GM12891 (cell line): ENCODE measurements at regions not wholly inside any gene's neighbourhood (a gene's known extent, or its start where the extent isn't known, plus 50 kb on each side); places are given as distances from the start of the nearest gene placed in this dataset.

Experiments
- PAX5 ChIP-seq: IDR thresholded peaks from 2 replicates; pipeline ENCODE4 v1.6.1; 2011; ENCODE audit warnings: low read length, moderate library complexity, mild to moderate bottlenecking; ENCODE audit not compliant: insufficient read depth, severe bottlenecking
- POLR2A ChIP-seq: IDR thresholded peaks from 2 replicates; pipeline ENCODE4 v1.6.1; 2011; ENCODE audit warnings: low read depth, low read length, control low read depth
- POLR2AphosphoS5 ChIP-seq: IDR thresholded peaks from 2 replicates; pipeline ENCODE4 v1.6.1; 2011; ENCODE audit warnings: low read depth, low read length, control low read depth
- SPI1 ChIP-seq: IDR thresholded peaks from 2 replicates; pipeline ENCODE4 v1.6.1; 2011; ENCODE audit warnings: low read depth, low read length, control low read depth
- TAF1 ChIP-seq: IDR thresholded peaks from 2 replicates; pipeline ENCODE4 v1.6.1; 2011; ENCODE audit warnings: low read depth, low read length, control low read depth

GRCh38 chr4:64588507-64588906, 179.3 kb upstream of the TECRL start:
- TF ChIP-seq POLR2AphosphoS5 (no peak), POLR2A (no peak), TAF1 (no peak), SPI1 (no peak), PAX5 (no peak)
